ENCODE measurements at regions not wholly inside any gene's neighbourhood (a gene's known extent, or its start where the extent isn't known, plus 50 kb on each side); places are given as distances from the start of the nearest gene placed in this dataset.

DNA sequence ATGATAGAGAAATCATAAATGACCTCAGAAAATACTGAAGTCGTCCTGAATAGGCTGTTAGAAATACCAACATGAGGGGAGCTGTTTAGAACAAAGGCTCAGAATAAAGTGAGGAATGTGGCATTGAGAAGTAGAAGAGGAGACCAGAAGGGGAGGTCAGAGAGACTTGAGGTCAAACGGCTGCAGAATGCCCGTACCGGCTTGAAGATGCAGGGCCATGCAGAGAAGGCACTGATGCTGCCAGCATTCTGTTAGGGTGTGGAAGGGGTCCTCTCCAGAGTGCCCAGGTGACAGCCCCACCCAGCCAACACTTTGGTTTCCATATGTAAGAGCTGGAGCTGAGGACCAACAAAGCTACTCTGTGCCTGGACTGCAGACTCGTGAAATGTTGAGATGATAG, 570.9 kb downstream of the CDH26 start:
- ChIA-PET POLR2A (ENCODE audit: partially characterized antibody) (no interaction called here), CTCF (ENCODE audit: partially characterized antibody) (interaction anchor here (1.3 to 1.7 kb wide), 2 partner anchors 11 to 318 kb away, joined by 3 to 5 read pairs; no protein-coding TSS in a partner anchor)
- no peak for DNase-seq (ENCODE audit: low read depth in 1 of 2, low spot score in 2 of 2)
- Histone ChIP-seq H4K5ac (ENCODE audit: insufficient read length, low read depth, low read length) (no peak overlapping the region), H3K79me2 (ENCODE audit: control insufficient read depth in 1 of 2, insufficient read depth in 2 of 2, low read length in 2 of 2) (no peaks in the 10 kb centered on the region), H3K9ac (replicated peaks in 1 of 4; ENCODE audit: extremely low read depth in 1 of 4, low read depth in 3 of 4, low read length in 3 of 4) (no peak overlapping the region), H3K56ac (replicated peaks; ENCODE audit: insufficient read length, low read depth, low read length) (no peak overlapping the region), H3K4me3 (ENCODE audit: extremely low read depth in 1 of 4, insufficient read depth in 2 of 4, low read depth in 3 of 4, low read length in 4 of 4) (no peak overlapping the region), H3K4me2 (ENCODE audit: insufficient read depth in 1 of 2, low read depth in 2 of 2, low read length in 2 of 2) (no peak overlapping the region), H2BK5ac (ENCODE audit: low read depth, low read length) (no peak overlapping the region), H2BK12ac (ENCODE audit: low read depth, low read length) (no peak overlapping the region), H2AK5ac (ENCODE audit: low read depth, low read length) (no peak overlapping the region), H3K14ac (ENCODE audit: insufficient read length) (no peak overlapping the region), H3K4ac (replicated peaks; ENCODE audit: insufficient read length, low read depth, low read length) (no peak overlapping the region), H3K9me3 (ENCODE audit: insufficient read depth in 2 of 2, low read depth in 1 of 2, low read length in 1 of 2) (no peaks in the 10 kb centered on the region), H2BK20ac (ENCODE audit: low read length) (no peak overlapping the region), H4K8ac (ENCODE audit: extremely low read depth, insufficient read depth, low read length) (no peak overlapping the region), H3K23me2 (ENCODE audit: low read depth, low read length) (no peaks in the 10 kb centered on the region; the same call in 1 of the 2 replicates), H3K27me3 (replicated peaks in 1 of 4; ENCODE audit: control insufficient read depth in 3 of 4, extremely low read depth in 1 of 4, insufficient read depth in 3 of 4, low read length in 3 of 4) (no peaks in the 10 kb centered on the region), H2BK120ac (replicated peaks; ENCODE audit: low read depth, low read length) (no peak overlapping the region), H4K20me1 (replicated peaks in 1 of 2; ENCODE audit: control insufficient read depth in 1 of 2, insufficient read depth in 2 of 2, low read length in 2 of 2) (no peaks in the 10 kb centered on the region), H3K27ac (ENCODE audit: low read depth, low read length) (no peak overlapping the region), H4K91ac (replicated peaks; ENCODE audit: insufficient read length, low read length) (no peak overlapping the region), H3K79me1 (ENCODE audit: low read depth, low read length) (no peaks in the 10 kb centered on the region), H2BK15ac (ENCODE audit: low read length) (no peak overlapping the region), H2AFZ (ENCODE audit: low read length) (no peak overlapping the region), H3K18ac (ENCODE audit: extremely low read depth, low read length) (no peak overlapping the region), H3K36me3 (ENCODE audit: control insufficient read depth in 2 of 4, insufficient read depth in 4 of 4, low read length in 3 of 4) (no peaks in the 10 kb centered on the region), H3K23ac (ENCODE audit: insufficient read length) (no peak overlapping the region), H3K4me1 (replicated peaks in 1 of 4; ENCODE audit: control insufficient read depth in 3 of 4, insufficient read depth in 4 of 4, low read length in 3 of 4) (no peaks in the 10 kb centered on the region)
- no peak for FAIRE-seq
- 97% methylated on average over 5 of the region's 5 CpGs; no CpG with 5 or more reads in 1 of the 2 experiments for WGBS, 2 experiments (ENCODE audit: extremely low coverage in 1 of 2, insufficient coverage in 1 of 2, insufficient read length in 1 of 2, insufficient replicate concordance in 2 of 2, low coverage in 1 of 2, low lambda C conversion rate in 2 of 2, missing lambda C conversion rate in 1 of 2)
- TF ChIP-seq, protein P1, sequence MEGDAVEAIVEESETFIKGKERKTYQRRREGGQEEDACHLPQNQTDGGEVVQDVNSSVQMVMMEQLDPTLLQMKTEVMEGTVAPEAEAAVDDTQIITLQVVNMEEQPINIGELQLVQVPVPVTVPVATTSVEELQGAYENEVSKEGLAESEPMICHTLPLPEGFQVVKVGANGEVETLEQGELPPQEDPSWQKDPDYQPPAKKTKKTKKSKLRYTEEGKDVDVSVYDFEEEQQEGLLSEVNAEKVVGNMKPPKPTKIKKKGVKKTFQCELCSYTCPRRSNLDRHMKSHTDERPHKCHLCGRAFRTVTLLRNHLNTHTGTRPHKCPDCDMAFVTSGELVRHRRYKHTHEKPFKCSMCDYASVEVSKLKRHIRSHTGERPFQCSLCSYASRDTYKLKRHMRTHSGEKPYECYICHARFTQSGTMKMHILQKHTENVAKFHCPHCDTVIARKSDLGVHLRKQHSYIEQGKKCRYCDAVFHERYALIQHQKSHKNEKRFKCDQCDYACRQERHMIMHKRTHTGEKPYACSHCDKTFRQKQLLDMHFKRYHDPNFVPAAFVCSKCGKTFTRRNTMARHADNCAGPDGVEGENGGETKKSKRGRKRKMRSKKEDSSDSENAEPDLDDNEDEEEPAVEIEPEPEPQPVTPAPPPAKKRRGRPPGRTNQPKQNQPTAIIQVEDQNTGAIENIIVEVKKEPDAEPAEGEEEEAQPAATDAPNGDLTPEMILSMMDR (IDR thresholded peaks at IDR 0.05; ENCODE audit: control extremely low read depth in 1 of 3, insufficient read depth in 1 of 3, low read depth in 1 of 3, low read length in 3 of 3): no peak
- no peak for TF ChIP-seq CHD2 (IDR thresholded peaks at IDR 0.05; ENCODE audit: low read length)
- no peak for TF ChIP-seq EGR1 (IDR thresholded peaks at IDR 0.05; ENCODE audit: borderline replicate concordance, low read depth, low read length)
- no peak for TF ChIP-seq CBX8 (IDR thresholded peaks at IDR 0.05; ENCODE audit: borderline replicate concordance, low read depth, low read length)
- no peak for TF ChIP-seq PHF8 (conservative IDR thresholded peaks at IDR 0.05; ENCODE audit: low read depth, low read length)
- no peak for TF ChIP-seq KDM4A (IDR thresholded peaks at IDR 0.05; ENCODE audit: low read depth, low read length, severe bottlenecking)
- no peak for TF ChIP-seq KDM5A (IDR thresholded peaks at IDR 0.05; ENCODE audit: low read length)
- no peak for TF ChIP-seq EP300 (IDR thresholded peaks at IDR 0.05; ENCODE audit: borderline replicate concordance in 1 of 2, low read depth in 2 of 2, low read length in 2 of 2)
- TF ChIP-seq HDAC6 (IDR thresholded peaks at IDR 0.05; ENCODE audit: low read depth, low read length): no peak
- no peak for TF ChIP-seq KDM1A (IDR thresholded peaks at IDR 0.05; ENCODE audit: borderline replicate concordance, low read length)
- TF ChIP-seq SP4 (IDR thresholded peaks at IDR 0.05; ENCODE audit: low read length): no peak
- no peak for TF ChIP-seq JUND (IDR thresholded peaks at IDR 0.05; ENCODE audit: low read length)
- no peak for TF ChIP-seq RXRA (IDR thresholded peaks at IDR 0.05; ENCODE audit: insufficient read depth, low read depth, low read length)

All from H1 (cell line).